B cell (primary cell): ENCODE measurements at regions not wholly inside any gene's neighbourhood (a gene's known extent, or its start where the extent isn't known, plus 50 kb on each side); places are given as distances from the start of the nearest gene placed in this dataset.

ENCODE experiments used
- ATAC-seq: fragments of 200-7000 bp; cut with Tn5 transposase; one replicate; pipeline ENCODE4 v1.10.0; 2021; ENCODE audit warnings: low read depth, mild to moderate bottlenecking, moderate number of reproducible peaks, moderate library complexity
- CTCF ChIA-PET: fragments of 350-600 bp; sonication (Branson Sonifier 250); formaldehyde crosslinking; loops from one replicate; lab custom pipeline; 2021; ENCODE audit warnings: antibody characterized with exemption, inconsistent platforms; lab: Charles Lee
- POLR2A ChIA-PET: fragments of 350-600 bp; sonication (Branson Sonifier 250); formaldehyde crosslinking; loops from one replicate; lab custom pipeline; 2021; ENCODE audit warnings: antibody characterized with exemption; lab: Charles Lee
- DNase-seq: peaks from one replicate; pipeline ENCODE4 v3.0.0; 2013
- H2AFZ ChIP-seq: 2 replicates; pipeline ENCODE4 v1.6.1; 2012; ENCODE audit warnings: mild to moderate bottlenecking, low read depth, low read length; ENCODE audit not compliant: insufficient read depth, poor library complexity, severe bottlenecking
- H3K27ac ChIP-seq, 2 donors: 1 replicate in 1 of 2; 2 replicates in 1 of 2; pipeline ENCODE4 v1.5.1; 2012 to 2013; ENCODE audit warnings: low read length in 2 of 2, mild to moderate bottlenecking in 2 of 2, moderate library complexity in 1 of 2
- H3K27me3 ChIP-seq, 4 experiments: fragments of 200-600 bp in 1 of 4; sonication (generic) in 1 of 4; replicated peaks in 1 of 4; 1 replicate in 2 of 4; 2 replicates in 2 of 4; pipeline versions ENCODE4 v1.6.1 to v1.7.0; 2013 to 2016; ENCODE audit warnings: low read length in 3 of 4, mild to moderate bottlenecking in 2 of 4, mixed read lengths in 1 of 4, moderate library complexity in 1 of 4; ENCODE audit not compliant: insufficient read depth in 4 of 4, control insufficient read depth in 3 of 4; ENCODE audit errors: control extremely low read depth in 1 of 4
- H3K36me3 ChIP-seq, 2 experiments: replicated peaks in 1 of 2; 1 replicate in 1 of 2; 2 replicates in 1 of 2; pipeline versions ENCODE4 v1.6.1 to v1.7.1; 2013; ENCODE audit warnings: low read length in 1 of 2; ENCODE audit not compliant: insufficient read depth in 2 of 2, control insufficient read depth in 1 of 2; ENCODE audit errors: control extremely low read depth in 1 of 2, extremely low read depth in 1 of 2
- H3K4me1 ChIP-seq, 2 donors: fragments of 200-600 bp in 1 of 2; sonication (generic) in 1 of 2; 1 replicate in 1 of 2; 2 replicates in 1 of 2; pipeline versions ENCODE4 v1.5.1 to v1.6.1; 2013 to 2017; ENCODE audit warnings: low read length in 2 of 2; ENCODE audit not compliant: control insufficient read depth in 2 of 2, insufficient read depth in 2 of 2
- H3K4me2 ChIP-seq: replicated peaks from 2 replicates; pipeline ENCODE3; 2012; ENCODE audit warnings: mild to moderate bottlenecking, low read depth, low read length; ENCODE audit not compliant: poor library complexity, severe bottlenecking
- H3K4me3 ChIP-seq, 5 experiments: fragments of 200-600 bp in 1 of 5; sonication (generic) in 1 of 5; 1 replicate in 3 of 5; 2 replicates in 2 of 5; pipeline versions ENCODE4 v1.5.1 to v1.7.0; 2011 to 2016; ENCODE audit warnings: low read length in 4 of 5, mild to moderate bottlenecking in 4 of 5, low read depth in 2 of 5, control low read depth in 1 of 5, moderate library complexity in 1 of 5; ENCODE audit not compliant: insufficient read depth in 1 of 5; ENCODE audit errors: control extremely low read depth in 1 of 5, extremely low read depth in 1 of 5
- H3K79me2 ChIP-seq: fragments of 200-600 bp; sonication (generic); one replicate; pipeline ENCODE4 v1.6.0; 2016; ENCODE audit warnings: low read length; ENCODE audit not compliant: control insufficient read depth, insufficient read depth
- H3K9ac ChIP-seq: fragments of 200-600 bp; sonication (generic); 2 replicates; pipeline ENCODE4 v1.6.1; 2017; ENCODE audit warnings: mild to moderate bottlenecking, low read length, moderate library complexity
- H3K9me3 ChIP-seq, 3 donors: one replicate each; pipeline versions ENCODE4 v1.6.1 to v1.7.1; 2013; ENCODE audit warnings: low read length in 2 of 3; ENCODE audit not compliant: control insufficient read depth in 2 of 3, insufficient read depth in 1 of 3; ENCODE audit errors: control extremely low read depth in 1 of 3
- H4K20me1 ChIP-seq: 2 replicates; pipeline ENCODE4 v1.6.0; 2012; ENCODE audit warnings: mild to moderate bottlenecking, low read length; ENCODE audit not compliant: insufficient read depth, control insufficient read depth, poor library complexity, severe bottlenecking
- H3K27ac Mint-ChIP-seq: one replicate; pipeline ENCODE4 v1.8.0; 2021; ENCODE audit warnings: mixed read lengths
- H3K27me3 Mint-ChIP-seq: one replicate; pipeline ENCODE4 v1.8.0; 2021; ENCODE audit warnings: mixed read lengths
- H3K4me1 Mint-ChIP-seq: one replicate; pipeline ENCODE4 v1.8.0; 2021; ENCODE audit warnings: mixed read lengths
- H3K4me3 Mint-ChIP-seq: one replicate; pipeline ENCODE4 v1.8.0; 2021; ENCODE audit warnings: mixed read lengths
- H3K9me3 Mint-ChIP-seq: one replicate; pipeline ENCODE4 v1.8.0; 2022; ENCODE audit warnings: mixed read lengths; ENCODE audit not compliant: insufficient read depth
- CTCF ChIP-seq: fragments of 200-600 bp; IDR thresholded peaks from one replicate; pipeline ENCODE4 v1.8.0; 2022; ENCODE audit warnings: antibody characterized with exemption, mild to moderate bottlenecking
- EZH2 ChIP-seq: IDR thresholded peaks from 2 replicates; pipeline ENCODE4 v1.6.1; 2012; ENCODE audit warnings: borderline replicate concordance, low read depth, mild to moderate bottlenecking, moderate library complexity, low read length; ENCODE audit not compliant: insufficient read depth, poor library complexity, severe bottlenecking
- WGBS: methylation state at CpG from one replicate; pipeline ENCODE4 v1.1.5; 2013; ENCODE audit warnings: missing lambda C conversion rate; ENCODE audit not compliant: insufficient coverage; 5-methylcytosine and 5-hydroxymethylcytosine counted together
- intact Hi-C: fragments of 100-400 bp; cut with micrococcal nuclease; formaldehyde crosslinking; loops from one replicate; pipeline ENCODE4 v1.10.0; 2022

GRCh38 chr1:79124756-79125155 is 118.2 kb upstream of the ADGRL4 start:
- Histone ChIP-seq H3K27me3 (no peaks in the 10 kb centered on the region), H2AFZ (no peak overlapping the region), H3K79me2 (no peaks in the 10 kb centered on the region), H3K36me3 (no peaks in the 10 kb centered on the region), H3K9me3 (peaks cover 0 to 1% (median 0%) of the 10 kb centered on the region in 3 donors), H3K4me1 (no peaks in the 10 kb centered on the region), H3K27ac (no peak overlapping the region), H3K9ac (no peak overlapping the region), H4K20me1 (no peaks in the 10 kb centered on the region), H3K4me2 (no peak overlapping the region), H3K4me3 (no peak overlapping the region)
- H3K9me3 Mint-ChIP-seq: peaks cover 2% of the 10 kb centered on the region
- intact Hi-C loops: no loop called here
- H3K27ac Mint-ChIP-seq: no peak overlapping the region
- CTCF ChIA-PET: no interaction called here
- POLR2A ChIA-PET: no interaction called here
- H3K27me3 Mint-ChIP-seq: no peaks in the 10 kb centered on the region
- 95% methylated on average over 3 of the region's 5 CpGs for WGBS
- H3K4me1 Mint-ChIP-seq: no peaks in the 10 kb centered on the region
- no peak overlapping the region for H3K4me3 Mint-ChIP-seq
- TF ChIP-seq CTCF: no peak
- TF ChIP-seq EZH2: no peak
- ATAC-seq (no peak), DNase-seq (no peak)

- Mint-ChIP-seq H3K9me3 (peaks cover 2% of the 10 kb centered on the region), H3K4me3 (no peak overlapping the region), H3K27me3 (no peaks in the 10 kb centered on the region), H3K4me1 (no peaks in the 10 kb centered on the region), H3K27ac (no peak overlapping the region)
- ATAC-seq (no peak), DNase-seq (no peak)
- 86% methylated on average over 1 of the region's 1 CpG for WGBS
- Histone ChIP-seq H3K9me3 (no peaks in the 10 kb centered on the region), H3K4me3 (no peak overlapping the region), H3K27ac (no peak overlapping the region), H3K79me2 (no peaks in the 10 kb centered on the region), H2AFZ (no peak overlapping the region), H4K20me1 (no peaks in the 10 kb centered on the region), H3K27me3 (no peaks in the 10 kb centered on the region), H3K36me3 (no peaks in the 10 kb centered on the region), H3K4me2 (no peak overlapping the region), H3K9ac (no peak overlapping the region), H3K4me1 (no peaks in the 10 kb centered on the region)
- CTCF ChIA-PET: no interaction called here
- POLR2A ChIA-PET: no interaction called here
- TF ChIP-seq CTCF (no peak), EZH2 (no peak)
- intact Hi-C loops: no loop called here
These were observed 116.0 kb upstream of the ADGRL4 start for GRCh38 chr1:79122521-79122920.
